NT2/D1 (cell line): ENCODE measurements at regions not wholly inside any gene's neighbourhood (a gene's known extent, or its start where the extent isn't known, plus 50 kb on each side); places are given as distances from the start of the nearest gene placed in this dataset.

Experiments used
- SUZ12 ChIP-seq: IDR thresholded peaks from 2 replicates; pipeline ENCODE4 v1.6.1; 2011; ENCODE audit not compliant: insufficient read length, insufficient read depth; ENCODE audit errors: extremely low read depth
- YY1 ChIP-seq: IDR thresholded peaks from 2 replicates; pipeline ENCODE4 v1.6.1; 2011; ENCODE audit not compliant: insufficient read length, insufficient read depth

- no peak for TF ChIP-seq SUZ12
- TF ChIP-seq YY1: no peak
These were observed 107.1 kb downstream of the USP22 start for GRCh38 chr17:20935740-20936139.
